Vagina (tissue), 2 donors: ENCODE measurements at regions not wholly inside any gene's neighbourhood (a gene's known extent, or its start where the extent isn't known, plus 50 kb on each side); places are given as distances from the start of the nearest gene placed in this dataset.

Experiments used
- CTCF ChIP-seq, 3 experiments: fragments of 450-650 bp in 2 of 3; fragments of 200-600 bp in 1 of 3; sonication (generic) in 1 of 3; IDR thresholded peaks; one replicate each; pipeline ENCODE4 v1.5.1; 2017 to 2019; ENCODE audit warnings: antibody characterized with exemption in 3 of 3, mild to moderate bottlenecking in 2 of 3, moderate library complexity in 2 of 3
- POLR2A ChIP-seq, 2 donors: fragments of 450-650 bp; IDR thresholded peaks; one replicate each; pipeline ENCODE4 v1.6.1; 2017; ENCODE audit warnings: antibody characterized with exemption in 2 of 2, mild to moderate bottlenecking in 2 of 2, moderate library complexity in 2 of 2

- no peak for TF ChIP-seq POLR2A (IDR thresholded peaks at IDR 0.05)
- no peak for TF ChIP-seq CTCF (IDR thresholded peaks at IDR 0.05)
These were observed 100.7 kb upstream of the CD82 start for GRCh38 chr11:44464741-44465140.
